Ovary (tissue), 7 donors: ENCODE measurements at regions not wholly inside any gene's neighbourhood (a gene's known extent, or its start where the extent isn't known, plus 50 kb on each side); places are given as distances from the start of the nearest gene placed in this dataset.

Source experiments
- DNase-seq, 5 donors: peaks; one replicate each; pipeline ENCODE4 v3.0.0-alpha.2; 2019 to 2020
- H3K27ac ChIP-seq, 2 donors: fragments of 200-600 bp; one replicate each; pipeline versions ENCODE4 v1.5.1 to v1.8.0; 2019 to 2022
- H3K27me3 ChIP-seq: fragments of 200-600 bp; one replicate; pipeline ENCODE4 v1.8.0; 2022
- H3K36me3 ChIP-seq: fragments of 200-600 bp; sonication (generic); one replicate; pipeline ENCODE4 v1.5.1; 2019
- H3K4me1 ChIP-seq: one replicate; pipeline ENCODE4 v1.8.1; 2013; ENCODE audit warnings: mild to moderate bottlenecking, moderate library complexity; ENCODE audit not compliant: insufficient read depth
- H3K4me3 ChIP-seq: fragments of 200-600 bp; sonication (generic); one replicate; pipeline ENCODE4 v1.5.1; 2017
- H3K9me3 ChIP-seq, 2 donors: fragments of 200-600 bp in 1 of 2; sonication (generic) in 1 of 2; one replicate each; pipeline versions ENCODE4 v1.5.1 to v1.8.1; 2013 to 2019; ENCODE audit warnings: mild to moderate bottlenecking in 1 of 2, moderate library complexity in 1 of 2
- CTCF ChIP-seq, 3 donors: fragments of 450-650 bp in 2 of 3; fragments of 200-600 bp in 1 of 3; IDR thresholded peaks; one replicate each; pipeline versions ENCODE4 v1.5.1 to v1.8.0; 2016 to 2022; ENCODE audit warnings: antibody characterized with exemption in 3 of 3, mild to moderate bottlenecking in 1 of 3
- EP300 ChIP-seq: sonication (generic); formaldehyde crosslinking; IDR thresholded peaks from one replicate; pipeline ENCODE4 v1.6.1; 2017; ENCODE audit warnings: antibody characterized with exemption
- POLR2A ChIP-seq: fragments of 450-650 bp; IDR thresholded peaks from one replicate; pipeline ENCODE4 v1.6.1; 2017; ENCODE audit warnings: antibody characterized with exemption, mild to moderate bottlenecking, moderate library complexity
- WGBS, 3 donors: extraction: QIAGEN DNeasy Blood & Tissue Kit in 1 of 3; methylation state at CpG; one replicate each; pipeline versions ENCODE4 v1.1.5 to v1.1.7; 2013 to 2017; 5-methylcytosine and 5-hydroxymethylcytosine counted together
- intact Hi-C, 4 donors: fragments of 100-400 bp; cut with DNase I; formaldehyde crosslinking; loops; one replicate each; pipeline versions ENCODE4 v1.11.0 to v1.15.1; 2022 to 2023
- donor health status: DM: no; HTN: no; CAD: no; lungs with moderate emphysema.
- donor health status: DM: no; HTN: no; CAD: no.
- donor health status: Bipolar disorder and iron deficiency.
- donor health status: DM: no; HTN: no; CAD: no.
- donor health status: DM: yes; HTN: yes; CAD: no.

- no peaks in the 10 kb centered on the region for H3K36me3 ChIP-seq
- no peaks in the 10 kb centered on the region for H3K4me1 ChIP-seq
- 78 to 92% (median 81%) methylated on average over 7 of the region's 7 CpGs for WGBS, 3 donors
- no peak overlapping the region for H3K27ac ChIP-seq
- TF ChIP-seq EP300, result no peak
- TF ChIP-seq POLR2A, result no peak
- no peak for TF ChIP-seq CTCF (IDR thresholded peaks at IDR 0.05)
- H3K27me3 ChIP-seq, result no peaks in the 10 kb centered on the region
- DNase-seq, result peak in 1 of 5 donors; percentile 2
- intact Hi-C loops, result loop anchor here in 1 of 4 donors (10.0 kb wide), 1 partner anchor 433 kb away; no protein-coding TSS in a partner anchor
- H3K4me3 ChIP-seq, result no peak overlapping the region
- H3K9me3 ChIP-seq, result no peaks in the 10 kb centered on the region
Measured at GRCh38 chr20:58088105-58088504, 140.3 kb downstream of the ANKRD60 start.

DNA sequence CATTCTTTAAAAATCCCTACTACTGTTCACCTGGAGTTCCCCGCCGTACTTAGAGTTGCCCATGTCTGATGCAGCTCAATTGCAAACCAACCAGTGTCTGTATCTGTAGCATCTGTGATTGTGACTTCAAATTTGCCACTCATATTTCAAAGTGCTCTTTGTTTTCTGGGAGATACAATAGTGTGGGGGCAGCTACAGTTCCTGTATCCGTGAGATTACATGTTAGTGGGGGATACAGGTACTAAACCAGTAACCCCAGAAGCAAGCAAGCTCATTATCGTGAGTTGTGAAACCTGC, 140.9 kb downstream of the ANKRD60 start:
- Histone ChIP-seq H3K27me3 (no peaks in the 10 kb centered on the region), H3K36me3 (no peaks in the 10 kb centered on the region), H3K9me3 (no peaks in the 10 kb centered on the region), H3K27ac (no peak overlapping the region), H3K4me3 (no peak overlapping the region), H3K4me1 (no peaks in the 10 kb centered on the region)
- intact Hi-C loops, result loop anchor here in 1 of 4 donors (10.0 kb wide), 1 partner anchor 433 kb away; no protein-coding TSS in a partner anchor
- no peak for TF ChIP-seq EP300
- no peak for TF ChIP-seq POLR2A
- no peak for TF ChIP-seq CTCF (IDR thresholded peaks at IDR 0.05)
- no peak for DNase-seq
- 80 to 90% (median 82%) methylated on average over 4 of the region's 4 CpGs for WGBS, 3 donors

GRCh38 chr20:58086763-58087561, 141.5 kb downstream of the ANKRD60 start:
- TF ChIP-seq CTCF (IDR thresholded peaks at IDR 0.05) (peak in 1 of 3 donors; percentile 25), POLR2A (no peak), EP300 (no peak)
- no peaks in the 10 kb centered on the region for H3K36me3 ChIP-seq
- intact Hi-C loops, result loop anchor here in 1 of 4 donors (10.0 kb wide), 1 partner anchor 432 kb away; no protein-coding TSS in a partner anchor
- H3K27me3 ChIP-seq, result no peaks in the 10 kb centered on the region
- H3K4me1 ChIP-seq, result no peaks in the 10 kb centered on the region
- H3K4me3 ChIP-seq, result no peak overlapping the region
- 79 to 82% (median 81%) methylated on average over 13 of the region's 13 CpGs for WGBS, 3 donors
- no peak for DNase-seq
- no peak overlapping the region for H3K27ac ChIP-seq
- H3K9me3 ChIP-seq, result no peaks in the 10 kb centered on the region

GRCh38 chr20:58084966-58085365, 143.5 kb downstream of the ANKRD60 start:
- Histone ChIP-seq H3K4me1 (no peaks in the 10 kb centered on the region), H3K27ac (no peak overlapping the region)
- DNase-seq, result no peak

More at GRCh38 chr20:58084966-58085365, 143.5 kb downstream of the ANKRD60 start:
- 85 to 90% (median 86%) methylated on average over 6 of the region's 6 CpGs for WGBS, 3 donors
- TF ChIP-seq EP300, result no peak
- no peak for TF ChIP-seq POLR2A
- no peak for TF ChIP-seq CTCF (IDR thresholded peaks at IDR 0.05)
- intact Hi-C loops, result loop anchor here in 1 of 4 donors (10.0 kb wide), 1 partner anchor 430 kb away; no protein-coding TSS in a partner anchor
- Histone ChIP-seq H3K9me3 (no peaks in the 10 kb centered on the region), H3K27me3 (no peaks in the 10 kb centered on the region), H3K36me3 (no peaks in the 10 kb centered on the region), H3K4me3 (no peak overlapping the region)
